Iris pigment epithelial cell (primary cell): ENCODE measurements at regions not wholly inside any gene's neighbourhood (a gene's known extent, or its start where the extent isn't known, plus 50 kb on each side); places are given as distances from the start of the nearest gene placed in this dataset.

Experiments used
- DNase-seq: peaks from one replicate; pipeline ENCODE4 v3.0.0-alpha.2; 2011; ENCODE audit warnings: low read depth

GRCh38 chr2:129160879-129161278, 818.6 kb upstream of the RAB6C start:
- DNase-seq = no peak

DNA sequence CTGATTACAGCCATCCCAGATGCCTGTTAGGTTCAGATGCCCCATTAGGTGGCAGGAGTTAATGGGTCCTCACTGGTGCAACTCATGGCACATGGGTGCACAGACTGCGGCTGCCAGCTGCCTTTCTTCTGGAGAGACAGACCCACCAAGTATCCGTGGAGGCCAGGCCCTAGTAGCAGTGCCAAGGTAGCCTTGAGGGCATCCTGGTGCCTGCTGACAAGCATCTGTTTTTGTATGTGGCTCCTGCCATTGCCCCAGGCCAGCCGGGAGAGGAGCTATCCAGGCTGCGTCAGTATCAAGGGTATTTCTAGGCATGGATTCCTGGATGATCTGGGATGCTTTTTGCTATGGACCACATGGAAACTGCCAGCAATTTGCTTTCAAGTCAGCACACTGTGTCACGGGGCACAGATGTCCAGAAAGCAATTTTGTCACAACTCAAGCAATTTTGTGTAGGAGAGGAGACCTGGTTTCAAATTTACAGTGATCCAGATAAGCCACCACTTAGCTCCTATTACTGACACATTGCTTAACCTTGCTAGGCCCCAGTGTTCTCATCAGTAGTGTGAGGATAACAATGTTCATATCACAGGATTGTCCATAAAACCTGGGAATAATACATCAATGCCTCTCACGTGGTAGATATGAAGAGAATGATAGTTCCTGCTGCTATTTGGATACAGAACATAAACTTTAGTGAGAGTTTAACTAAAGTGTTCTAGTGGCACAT, 815.1 kb upstream of the RAB6C start:
- no peak for DNase-seq

GRCh38 chr2:129165006-129165405, 814.5 kb upstream of the RAB6C start:
- no peak for DNase-seq

GRCh38 chr2:129167456-129167855, 812.0 kb upstream of the RAB6C start:
- DNase-seq = no peak

- no peak for DNase-seq
Measured at GRCh38 chr2:129170570-129170969, 808.9 kb upstream of the RAB6C start.

- DNase-seq = no peak
Measured at GRCh38 chr2:129174143-129174542, 805.3 kb upstream of the RAB6C start.

- no peak for DNase-seq
Measured at GRCh38 chr2:129175051-129175450, 804.4 kb upstream of the RAB6C start.

DNA sequence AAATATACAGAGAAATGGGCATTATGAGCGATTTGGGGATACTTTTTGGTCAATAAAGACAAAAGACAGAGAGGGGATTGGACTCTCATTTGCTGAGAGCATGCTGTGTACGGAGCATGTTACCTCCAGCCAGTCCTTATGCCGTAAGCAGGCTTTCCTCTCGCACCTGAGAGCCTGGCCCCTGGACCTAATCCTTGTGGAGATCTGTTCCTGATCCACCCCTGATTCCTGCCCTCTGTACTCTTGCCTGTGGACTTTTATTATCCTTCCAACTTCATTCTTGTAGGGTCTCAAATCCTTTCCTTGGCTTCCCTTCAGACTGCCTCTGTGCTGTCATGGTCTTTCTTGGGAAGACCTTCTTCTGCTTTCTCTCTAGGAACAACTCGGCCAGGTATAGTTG, 803.1 kb upstream of the RAB6C start:
- no peak for DNase-seq

DNA sequence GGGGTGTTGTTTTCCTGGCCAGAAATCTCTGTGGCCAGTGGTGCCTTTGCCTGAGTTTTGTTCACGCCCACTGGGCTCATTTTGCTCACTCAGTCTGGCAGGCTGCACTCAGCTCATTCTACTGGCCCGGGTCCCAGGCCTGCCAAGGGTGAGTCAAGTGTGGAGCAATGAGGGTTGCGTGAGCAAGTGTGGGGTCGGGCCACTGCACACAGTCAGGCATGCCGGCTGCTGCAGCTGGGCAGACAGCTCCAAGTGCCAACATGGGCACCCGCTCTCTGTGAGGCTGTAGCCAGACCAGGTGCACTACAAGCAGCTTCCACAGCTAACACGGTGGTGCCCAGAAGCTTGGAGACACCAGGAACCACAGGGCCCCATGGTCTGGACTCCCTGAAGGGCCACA, 801.1 kb upstream of the RAB6C start:
- DNase-seq = no peak

DNA sequence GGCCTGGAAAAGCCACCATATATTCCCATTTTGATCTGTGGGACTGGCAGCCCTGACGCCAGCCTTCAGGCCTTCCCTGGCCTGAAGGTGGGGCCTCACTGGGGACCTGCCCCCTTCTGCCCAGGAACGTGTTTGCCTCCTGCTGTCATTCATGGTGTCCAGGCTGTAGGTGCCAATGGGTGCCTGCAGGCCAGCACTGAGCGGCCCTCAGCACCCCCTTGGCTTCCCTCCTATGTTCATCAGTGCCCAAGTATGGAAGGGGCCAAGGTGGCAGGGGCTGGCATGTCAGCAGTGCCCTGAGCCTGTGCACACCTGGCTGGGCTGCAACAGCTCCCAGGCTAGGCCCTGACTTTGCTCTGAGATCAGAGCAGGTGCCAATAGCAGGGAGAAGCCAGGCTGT, 800.3 kb upstream of the RAB6C start:
- DNase-seq = no peak

GRCh38 chr2:129180124-129180716, 799.2 kb upstream of the RAB6C start:
- no peak for DNase-seq

DNA sequence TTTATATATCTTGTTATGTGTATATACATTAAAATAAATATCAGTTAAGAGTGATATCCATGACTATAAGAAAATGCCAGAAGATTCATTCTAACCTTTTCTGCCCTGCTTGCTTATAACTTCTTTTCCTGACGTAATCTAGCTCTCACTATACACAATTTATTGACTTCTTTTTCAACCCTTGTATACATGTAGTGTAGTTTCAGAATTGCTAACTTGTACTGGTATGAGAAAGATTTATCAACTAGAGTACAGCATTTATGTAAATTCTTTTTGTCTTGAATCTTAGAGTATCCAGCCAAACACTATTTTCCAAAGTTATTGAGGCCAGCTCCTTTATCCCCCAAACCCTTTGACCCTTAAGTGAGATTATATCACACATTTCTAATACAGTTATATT, 798.0 kb upstream of the RAB6C start:
- DNase-seq = no peak

DNA sequence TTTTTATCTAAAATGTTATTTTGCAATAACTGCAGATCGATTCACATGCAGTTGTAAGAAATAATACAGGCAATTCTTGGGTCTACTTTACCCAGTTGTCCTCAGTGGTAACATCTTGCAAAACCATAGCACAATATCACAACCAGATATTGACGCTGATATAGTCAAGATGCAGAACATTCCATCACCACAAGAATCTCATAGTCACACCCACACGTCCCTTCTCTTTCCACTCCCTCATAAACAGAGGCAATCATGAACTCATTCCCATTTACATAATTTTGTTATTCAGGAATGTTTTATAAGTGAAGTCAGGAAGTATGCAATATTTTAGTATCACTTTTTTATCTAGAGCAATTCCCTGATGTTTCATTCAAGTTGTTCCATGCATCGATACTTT, 797.5 kb upstream of the RAB6C start:
- DNase-seq = no peak

DNA sequence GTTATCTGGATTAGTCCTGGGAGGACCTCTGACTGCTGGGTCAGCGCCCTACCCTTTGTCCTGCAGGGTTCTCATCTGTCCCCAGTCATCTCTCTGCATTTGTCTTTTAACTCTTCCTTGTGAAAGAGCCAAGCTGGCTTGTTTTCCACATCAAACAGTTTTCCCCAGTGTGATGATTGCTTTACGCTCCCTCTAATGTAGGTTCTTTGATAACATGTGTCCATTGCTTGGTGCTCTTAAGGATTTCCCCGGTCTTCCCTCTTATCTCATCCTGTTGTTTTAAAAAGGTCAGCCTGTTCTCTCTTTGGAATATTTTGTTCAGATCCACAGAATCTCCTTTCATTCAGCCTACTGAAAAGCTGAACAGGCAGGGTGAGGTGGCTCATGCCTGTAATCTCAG, 792.1 kb upstream of the RAB6C start:
- DNase-seq = no peak

GRCh38 chr2:129188451-129188850, 791.0 kb upstream of the RAB6C start:
- DNase-seq = no peak

DNA sequence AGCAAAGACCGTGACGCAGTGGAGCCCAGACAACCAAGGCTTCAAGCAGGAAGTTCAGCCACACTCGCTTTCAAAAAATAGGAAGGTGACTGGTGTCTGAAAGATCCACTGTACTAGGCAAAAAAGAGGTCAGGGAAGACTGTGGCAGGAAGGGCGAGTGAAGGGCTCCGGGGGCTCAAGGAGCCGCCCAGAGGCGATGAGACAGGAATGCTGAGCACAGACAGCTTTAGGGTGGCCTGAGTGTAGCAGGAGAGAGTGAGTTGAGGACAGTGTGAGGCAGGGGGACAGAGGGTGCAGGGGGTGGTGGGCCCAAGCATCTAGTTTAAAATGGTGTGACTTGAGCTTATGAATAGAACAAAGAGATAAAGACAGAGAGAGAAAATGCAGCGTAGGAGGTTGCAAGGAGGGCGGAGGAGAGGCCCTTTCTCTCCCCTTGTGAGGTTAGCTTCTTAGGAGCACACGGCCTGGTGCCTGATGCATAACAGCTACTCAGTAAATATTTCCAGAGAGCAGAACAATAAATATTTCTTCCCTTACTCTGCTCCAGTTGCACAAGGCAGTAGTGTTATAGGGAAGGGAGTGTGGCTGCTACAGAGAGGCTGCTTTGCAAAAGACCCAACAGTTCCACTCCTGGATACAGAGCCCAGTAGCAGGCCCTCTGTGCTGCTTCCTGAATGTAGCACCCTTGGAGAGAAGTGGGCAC, 789.7 kb upstream of the RAB6C start:
- no peak for DNase-seq

DNA sequence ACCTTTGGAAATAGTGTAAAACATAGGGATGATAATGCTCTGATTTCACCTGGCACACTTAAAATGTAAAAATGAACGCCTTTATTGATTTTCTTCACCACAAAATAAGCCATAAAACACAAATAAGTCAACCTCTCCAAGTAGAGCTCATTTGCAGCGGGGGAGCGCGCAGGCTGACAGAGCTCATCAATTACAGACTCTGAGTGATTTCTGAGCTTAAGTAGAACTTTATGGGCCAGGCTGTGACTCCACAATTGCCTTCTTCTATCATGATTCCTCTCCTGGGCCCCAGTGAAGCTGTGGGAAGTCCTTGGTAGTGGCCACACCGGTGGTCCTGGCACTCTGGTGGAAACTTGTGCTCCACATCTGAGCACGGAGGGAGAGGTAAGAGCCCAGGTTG, 789.0 kb upstream of the RAB6C start:
- no peak for DNase-seq

DNA sequence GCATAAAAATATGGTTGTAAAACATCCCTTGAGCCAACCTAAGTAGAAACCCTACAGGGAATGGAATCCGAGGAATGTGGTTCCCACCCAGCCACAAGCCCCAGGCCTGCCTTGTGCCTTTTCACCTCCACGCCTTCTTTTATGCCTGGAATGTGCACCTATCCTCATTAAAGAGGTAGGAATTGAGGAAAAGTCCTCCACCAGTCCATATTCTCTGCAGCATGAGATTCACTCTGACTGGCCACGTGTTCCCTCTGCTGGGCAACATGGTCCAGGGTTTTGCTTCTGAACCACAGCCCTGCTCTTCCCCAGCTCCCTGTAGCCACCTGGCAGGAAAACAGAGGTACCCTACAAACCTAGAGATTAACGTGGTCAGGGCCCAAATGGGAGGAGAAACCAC, 787.9 kb upstream of the RAB6C start:
- DNase-seq = no peak

GRCh38 chr2:129192117-129192516, 787.3 kb upstream of the RAB6C start:
- DNase-seq = no peak

- DNase-seq = no peak
Measured at GRCh38 chr2:129192841-129193253, 786.6 kb upstream of the RAB6C start.

GRCh38 chr2:129193961-129194360, 785.5 kb upstream of the RAB6C start:
- DNase-seq = no peak

DNA sequence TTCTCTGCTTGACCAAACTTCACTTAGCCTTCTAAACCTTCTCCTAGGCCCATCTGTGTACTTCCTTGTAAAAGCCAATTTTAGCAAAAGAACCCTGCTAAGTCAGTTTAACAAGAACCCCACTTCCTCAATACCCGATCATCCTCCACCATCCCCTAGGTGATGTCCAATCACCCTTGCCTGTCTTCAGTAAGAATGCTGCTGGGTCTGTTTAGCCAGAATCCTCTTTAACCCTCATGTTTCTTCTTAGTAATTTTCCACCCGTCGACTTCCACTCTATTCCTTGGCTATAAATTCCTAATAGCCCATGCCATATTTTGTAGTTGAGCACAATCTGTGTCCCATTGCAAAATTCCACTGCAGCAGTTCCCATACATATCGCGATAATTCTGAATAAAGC, 780.0 kb upstream of the RAB6C start:
- no peak for DNase-seq

DNA sequence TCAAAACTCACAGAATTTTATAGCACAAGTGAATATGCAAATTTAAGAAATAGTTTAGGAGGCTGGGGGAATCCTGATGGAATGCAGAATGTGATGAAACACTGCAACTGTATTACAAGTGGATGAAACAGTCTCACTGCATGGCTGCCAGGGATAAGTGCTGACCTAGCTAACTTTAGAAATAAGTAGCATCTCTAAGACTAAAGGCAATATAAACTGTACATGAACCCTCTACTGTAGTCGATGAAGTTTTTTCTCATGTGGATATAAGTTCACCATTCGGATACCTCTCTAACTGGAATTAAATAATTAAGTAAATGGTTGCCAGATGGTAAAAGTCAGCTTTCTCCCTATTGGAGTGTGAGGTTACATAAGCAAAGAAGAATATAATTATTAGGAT, 777.8 kb upstream of the RAB6C start:
- no peak for DNase-seq

- no peak for DNase-seq
Measured at GRCh38 chr2:129203331-129203730, 776.1 kb upstream of the RAB6C start.
